ENCODE measurements at regions not wholly inside any gene's neighbourhood (a gene's known extent, or its start where the extent isn't known, plus 50 kb on each side); places are given as distances from the start of the nearest gene placed in this dataset.

DNA sequence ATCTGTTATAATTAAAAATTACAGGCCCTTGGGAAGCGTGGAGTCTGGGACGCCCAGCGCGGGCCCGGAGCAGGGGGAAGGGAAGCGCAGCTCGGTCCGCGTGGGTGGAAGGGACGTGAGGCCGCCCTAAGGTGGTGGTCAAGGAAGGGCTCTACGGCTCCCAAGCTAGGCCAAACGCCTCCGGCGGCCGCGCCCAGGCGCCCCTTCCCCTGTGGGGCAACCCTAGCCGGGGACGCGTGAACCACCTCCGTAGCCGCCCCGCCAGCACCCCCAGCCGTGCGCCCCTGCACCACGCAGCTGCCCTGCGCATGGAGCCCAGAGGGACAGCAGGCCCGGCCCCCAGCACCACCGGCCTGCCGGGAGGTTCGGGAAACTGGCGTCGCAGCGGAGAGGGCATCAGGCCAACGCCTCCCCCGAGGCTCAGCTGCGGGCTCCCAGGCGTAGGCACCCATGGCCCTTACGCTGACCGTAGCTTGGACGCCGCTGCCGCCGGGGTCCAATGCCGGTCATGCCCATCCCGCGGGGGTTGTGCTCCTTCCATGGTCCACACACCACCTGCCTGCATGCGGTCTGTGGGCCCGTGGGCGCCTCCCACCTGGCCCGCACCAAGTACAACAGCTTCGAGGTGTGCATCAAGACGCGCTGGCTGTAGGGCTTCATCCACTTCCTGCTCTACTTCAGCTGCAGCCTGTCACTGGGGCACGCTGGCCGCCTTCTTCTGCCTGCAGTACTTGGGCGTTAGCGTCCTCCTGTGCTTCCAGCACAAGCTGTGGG lies 166.7 kb downstream of the SEPTIN7 start:
- intact Hi-C loops (cut with DNase I) = no loop called here
- H3K4me1 ChIP-seq (replicated peaks in 1 of 2) = peaks cover 0 to 3% of the 10 kb centered on the region in 2 donors
- no peaks in the 10 kb centered on the region for H3K27me3 ChIP-seq
- no peak for DNase-seq
- H3K4me3 ChIP-seq = no peak overlapping the region
- no peaks in the 10 kb centered on the region for H3K36me3 ChIP-seq (replicated peaks in 1 of 2)
- TF ChIP-seq, protein P1, sequence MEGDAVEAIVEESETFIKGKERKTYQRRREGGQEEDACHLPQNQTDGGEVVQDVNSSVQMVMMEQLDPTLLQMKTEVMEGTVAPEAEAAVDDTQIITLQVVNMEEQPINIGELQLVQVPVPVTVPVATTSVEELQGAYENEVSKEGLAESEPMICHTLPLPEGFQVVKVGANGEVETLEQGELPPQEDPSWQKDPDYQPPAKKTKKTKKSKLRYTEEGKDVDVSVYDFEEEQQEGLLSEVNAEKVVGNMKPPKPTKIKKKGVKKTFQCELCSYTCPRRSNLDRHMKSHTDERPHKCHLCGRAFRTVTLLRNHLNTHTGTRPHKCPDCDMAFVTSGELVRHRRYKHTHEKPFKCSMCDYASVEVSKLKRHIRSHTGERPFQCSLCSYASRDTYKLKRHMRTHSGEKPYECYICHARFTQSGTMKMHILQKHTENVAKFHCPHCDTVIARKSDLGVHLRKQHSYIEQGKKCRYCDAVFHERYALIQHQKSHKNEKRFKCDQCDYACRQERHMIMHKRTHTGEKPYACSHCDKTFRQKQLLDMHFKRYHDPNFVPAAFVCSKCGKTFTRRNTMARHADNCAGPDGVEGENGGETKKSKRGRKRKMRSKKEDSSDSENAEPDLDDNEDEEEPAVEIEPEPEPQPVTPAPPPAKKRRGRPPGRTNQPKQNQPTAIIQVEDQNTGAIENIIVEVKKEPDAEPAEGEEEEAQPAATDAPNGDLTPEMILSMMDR (IDR thresholded peaks at IDR 0.05) = no peak
- TF ChIP-seq POLR2A (IDR thresholded peaks at IDR 0.05) = no peak
- no peaks in the 10 kb centered on the region for H3K9me3 ChIP-seq (replicated peaks in 1 of 3)
- 59 to 75% (median 67%) methylated on average over 26 to 59 of the region's 59 CpGs for WGBS, 4 donors
- H3K27ac ChIP-seq = no peak overlapping the region

DNA sequence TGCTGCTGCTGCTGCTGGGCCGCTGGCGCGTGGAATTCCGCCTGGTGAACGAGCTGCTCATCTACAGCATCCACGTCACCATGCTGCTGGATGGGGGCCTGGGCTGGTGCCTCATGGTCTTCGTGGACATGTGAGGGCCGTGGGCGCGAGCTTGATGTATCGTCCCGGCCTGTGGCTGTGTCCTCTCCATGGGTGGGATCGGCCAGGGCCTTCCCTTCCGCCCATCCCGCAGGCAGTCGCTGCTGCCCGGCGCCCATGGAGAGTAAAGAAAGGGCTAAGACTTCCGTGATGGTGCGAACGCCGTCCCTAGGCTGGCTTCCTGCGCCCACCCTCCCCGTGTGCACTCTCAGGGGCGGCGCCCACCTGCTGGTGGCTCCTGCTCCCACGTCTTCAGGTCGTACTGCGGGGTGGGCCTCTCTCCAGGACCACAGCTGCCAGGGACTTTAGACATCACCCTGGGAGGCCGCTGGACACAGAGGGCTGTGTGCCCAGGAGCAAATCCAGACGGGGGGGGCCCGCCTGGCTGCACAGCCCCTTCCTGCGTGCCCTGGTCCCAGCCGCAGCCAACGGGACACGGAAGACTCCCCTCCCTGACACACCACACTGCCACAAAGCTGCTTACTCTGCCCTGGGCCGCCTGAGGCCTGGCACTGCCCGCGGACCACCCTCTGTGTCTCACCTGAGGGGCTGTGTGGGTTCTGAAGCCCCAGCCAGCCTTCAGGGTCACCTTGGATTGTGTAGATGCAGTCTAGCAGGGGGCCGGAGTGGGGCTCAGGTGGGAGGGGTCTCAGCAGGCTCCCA lies 167.5 kb downstream of the SEPTIN7 start:
- Histone ChIP-seq H3K9me3 (replicated peaks in 1 of 3) (no peaks in the 10 kb centered on the region), H3K4me1 (replicated peaks in 1 of 2) (peaks cover 0 to 3% of the 10 kb centered on the region in 2 donors), H3K36me3 (replicated peaks in 1 of 2) (no peaks in the 10 kb centered on the region), H3K27ac (no peak overlapping the region), H3K27me3 (no peaks in the 10 kb centered on the region), H3K4me3 (no peak overlapping the region)
- 90 to 100% (median 92%) methylated on average over 4 to 40 of the region's 40 CpGs for WGBS, 4 donors
- DNase-seq = no peak
- TF ChIP-seq, protein P1 (IDR thresholded peaks at IDR 0.05) = no peak
- TF ChIP-seq POLR2A (IDR thresholded peaks at IDR 0.05) = no peak
- intact Hi-C loops (cut with DNase I) = no loop called here

DNA sequence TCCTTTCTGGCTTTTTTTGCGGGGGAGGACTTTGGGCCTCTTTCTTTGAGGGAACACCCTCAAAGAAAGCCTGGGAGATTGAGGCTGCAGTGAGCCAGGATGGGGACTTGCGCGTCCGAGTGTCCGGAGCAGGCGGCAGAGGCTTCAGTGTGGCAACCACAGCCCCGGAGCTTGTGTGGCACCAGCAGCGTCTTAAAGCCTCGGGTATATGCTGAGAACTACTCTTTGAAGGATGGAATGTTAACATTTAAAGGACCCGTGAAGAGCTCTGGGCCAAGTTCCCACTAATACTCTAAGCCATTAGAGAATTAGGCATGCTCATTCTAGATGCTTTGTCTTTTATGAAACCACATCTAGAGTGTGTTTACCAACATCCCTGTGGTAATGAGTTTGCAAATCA lies 168.2 kb downstream of the SEPTIN7 start:
- WGBS, 4 donors = 83 to 88% (median 85%) methylated on average over 9 to 10 of the region's 10 CpGs
- Histone ChIP-seq H3K27me3 (no peaks in the 10 kb centered on the region), H3K4me3 (no peak overlapping the region), H3K9me3 (replicated peaks in 1 of 3) (no peaks in the 10 kb centered on the region), H3K27ac (no peak overlapping the region), H3K4me1 (replicated peaks in 1 of 2) (peaks cover 0 to 3% of the 10 kb centered on the region in 2 donors), H3K36me3 (replicated peaks in 1 of 2) (no peaks in the 10 kb centered on the region)
- intact Hi-C loops (cut with DNase I) = no loop called here
- DNase-seq = no peak
- no peak for TF ChIP-seq POLR2A (IDR thresholded peaks at IDR 0.05)
- TF ChIP-seq, protein P1 (IDR thresholded peaks at IDR 0.05) = no peak

GRCh38 chr7:35970458-35970857 lies 169.6 kb downstream of the SEPTIN7 start:
- DNase-seq = no peak
- peaks cover 0 to 3% of the 10 kb centered on the region in 2 donors for H3K4me1 ChIP-seq (replicated peaks in 1 of 2)
- H3K9me3 ChIP-seq (replicated peaks in 1 of 3) = no peaks in the 10 kb centered on the region
- WGBS, 4 donors = 86 to 95% (median 92%) methylated on average over 2 of the region's 2 CpGs
- H3K36me3 ChIP-seq (replicated peaks in 1 of 2) = no peaks in the 10 kb centered on the region
- no peak overlapping the region for H3K27ac ChIP-seq
- no peak overlapping the region for H3K4me3 ChIP-seq
- H3K27me3 ChIP-seq = no peaks in the 10 kb centered on the region
- intact Hi-C loops (cut with DNase I) = no loop called here
- TF ChIP-seq, protein P1 (IDR thresholded peaks at IDR 0.05) = no peak
- TF ChIP-seq POLR2A (IDR thresholded peaks at IDR 0.05) = no peak

All from adrenal gland (tissue), 9 donors.